ENCODE measurements at regions not wholly inside any gene's neighbourhood (a gene's known extent, or its start where the extent isn't known, plus 50 kb on each side); places are given as distances from the start of the nearest gene placed in this dataset.

- no peak for DNase-seq
These were observed 70.7 kb upstream of the VEPH1 start for GRCh38 chr3:157573780-157574378.

GRCh38 chr3:157573281-157573680 is 70.1 kb upstream of the VEPH1 start:
- no peak for DNase-seq

DNA sequence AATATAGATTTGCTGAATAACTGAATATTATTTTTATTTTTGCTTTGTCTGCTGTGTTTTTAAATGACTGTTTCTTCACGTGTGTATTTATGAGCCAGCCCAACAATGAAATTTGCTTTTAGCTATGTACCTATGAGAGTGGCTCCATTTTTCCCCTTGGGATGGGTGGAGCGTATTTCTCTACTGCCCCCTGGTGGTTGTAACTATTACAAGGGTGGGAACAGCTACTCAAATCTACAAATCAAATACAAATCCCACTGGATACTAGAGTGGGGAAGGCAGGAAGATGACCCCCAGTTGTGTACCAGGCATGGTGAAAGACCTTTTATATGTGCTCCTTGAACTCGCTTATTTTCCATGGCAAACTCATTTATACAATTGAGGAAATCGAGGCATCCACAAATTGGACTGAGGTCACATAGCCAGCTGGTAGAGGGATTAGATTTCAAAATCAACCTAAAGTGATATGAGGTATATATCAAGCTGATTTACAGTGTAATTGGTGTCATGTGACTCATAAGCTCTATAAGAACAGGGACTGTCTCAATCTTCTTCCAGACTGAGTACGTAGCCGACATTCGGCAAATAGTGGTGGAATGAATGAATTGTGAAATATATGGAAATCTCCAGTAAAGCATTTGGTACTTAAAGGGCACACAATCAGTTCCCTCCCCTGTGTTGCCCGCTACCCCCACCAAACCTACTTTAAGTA is 69.5 kb upstream of the VEPH1 start:
- no peak for DNase-seq

- DNase-seq: no peak
These were observed 63.4 kb upstream of the VEPH1 start for GRCh38 chr3:157566596-157566995.

- DNase-seq: no peak
These were observed 56.2 kb upstream of the VEPH1 start for GRCh38 chr3:157559401-157559800.
